NB4 (cell line): ENCODE measurements at regions not wholly inside any gene's neighbourhood (a gene's known extent, or its start where the extent isn't known, plus 50 kb on each side); places are given as distances from the start of the nearest gene placed in this dataset.

ENCODE experiments used
- DNase-seq: peaks from one replicate; pipeline ENCODE4 v3.0.0; 2010; ENCODE audit warnings: low read depth
- H3K4me3 ChIP-seq: one replicate; pipeline ENCODE4 v1.5.1; 2011; ENCODE audit warnings: mild to moderate bottlenecking, low read depth, low read length, moderate library complexity
- CTCF ChIP-seq: IDR thresholded peaks from one replicate; pipeline ENCODE4 v1.5.1; 2012; ENCODE audit warnings: low read depth, low read length
- MAX ChIP-seq: IDR thresholded peaks from 2 replicates; pipeline ENCODE4 v1.6.1; 2011; ENCODE audit warnings: low read depth, low read length
- MYC ChIP-seq: IDR thresholded peaks from 2 replicates; pipeline ENCODE4 v1.6.1; 2011; ENCODE audit warnings: low read depth, low read length
- POLR2A ChIP-seq: IDR thresholded peaks from 2 replicates; pipeline ENCODE4 v1.6.1; 2011; ENCODE audit warnings: mild to moderate bottlenecking; ENCODE audit not compliant: insufficient read length; ENCODE audit errors: extremely low read depth

GRCh38 chr2:41486948-41487347 is 560.9 kb upstream of the PKDCC start:
- DNase-seq = no peak
- no peak overlapping the region for H3K4me3 ChIP-seq
- TF ChIP-seq POLR2A (no peak), MAX (no peak), MYC (no peak), CTCF (no peak)

- H3K4me3 ChIP-seq = no peak overlapping the region
- DNase-seq = no peak
- TF ChIP-seq POLR2A = no peak
- TF ChIP-seq MAX = no peak
- no peak for TF ChIP-seq CTCF
- TF ChIP-seq MYC = no peak
Observed at GRCh38 chr2:41488888-41489287, 558.9 kb upstream of the PKDCC start.

GRCh38 chr2:41489638-41490037 is 558.2 kb upstream of the PKDCC start:
- TF ChIP-seq CTCF (no peak), MAX (no peak), POLR2A (no peak), MYC (no peak)
- no peak overlapping the region for H3K4me3 ChIP-seq
- no peak for DNase-seq

- H3K4me3 ChIP-seq = no peak overlapping the region
- DNase-seq = peak; percentile 27
- TF ChIP-seq MAX = no peak
- no peak for TF ChIP-seq MYC
- TF ChIP-seq POLR2A = no peak
- no peak for TF ChIP-seq CTCF
Observed at GRCh38 chr2:41495050-41495449, 552.8 kb upstream of the PKDCC start.

- peak; percentile 11 for DNase-seq
- TF ChIP-seq CTCF (peak; percentile 38), MAX (no peak)
- no peak overlapping the region for H3K4me3 ChIP-seq
Observed at GRCh38 chr2:41496908-41497307, 550.9 kb upstream of the PKDCC start.

GRCh38 chr2:41498781-41499180 is 549.0 kb upstream of the PKDCC start:
- no peak overlapping the region for H3K4me3 ChIP-seq
- DNase-seq = no peak
- TF ChIP-seq MAX (no peak), CTCF (no peak), MYC (no peak), POLR2A (no peak)
